GM21786 (cell line): ENCODE measurements at regions not wholly inside any gene's neighbourhood (a gene's known extent, or its start where the extent isn't known, plus 50 kb on each side); places are given as distances from the start of the nearest gene placed in this dataset.

ENCODE experiments used
- ATAC-seq: cut with Tn5 transposase; IDR thresholded peaks from one replicate; pipeline ENCODE4 v1.9.1; 2021; ENCODE audit not compliant: unreplicated experiment

DNA sequence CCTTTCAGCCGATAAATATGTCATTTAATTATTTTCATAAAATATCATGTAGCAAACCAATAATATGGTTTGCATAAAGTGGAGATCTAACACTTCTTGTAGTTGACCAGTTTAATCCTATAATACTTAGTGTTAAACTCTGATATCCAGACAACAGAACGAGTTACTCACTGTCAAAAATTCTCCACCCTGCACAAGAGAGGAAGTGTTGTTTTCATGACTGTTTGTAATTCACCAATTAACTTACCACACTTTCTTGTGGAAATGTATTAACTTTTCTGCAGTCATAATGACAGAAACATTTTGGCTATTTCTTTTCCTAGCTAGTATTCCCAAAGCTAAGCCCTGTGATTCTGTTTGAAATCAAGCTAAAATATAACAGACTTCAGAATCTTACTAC is 555.3 kb upstream of the FTMT start:
- ATAC-seq, result no peak

GRCh38 chr5:121299153-121299552 is 552.5 kb upstream of the FTMT start:
- no peak for ATAC-seq

GRCh38 chr5:121304838-121305237 is 546.8 kb upstream of the FTMT start:
- no peak for ATAC-seq

- ATAC-seq, result no peak
These were observed 537.8 kb upstream of the FTMT start for GRCh38 chr5:121313886-121314285.

- no peak for ATAC-seq
These were observed 535.9 kb upstream of the FTMT start for GRCh38 chr5:121315786-121316185.

GRCh38 chr5:121319292-121319691 is 532.4 kb upstream of the FTMT start:
- no peak for ATAC-seq

DNA sequence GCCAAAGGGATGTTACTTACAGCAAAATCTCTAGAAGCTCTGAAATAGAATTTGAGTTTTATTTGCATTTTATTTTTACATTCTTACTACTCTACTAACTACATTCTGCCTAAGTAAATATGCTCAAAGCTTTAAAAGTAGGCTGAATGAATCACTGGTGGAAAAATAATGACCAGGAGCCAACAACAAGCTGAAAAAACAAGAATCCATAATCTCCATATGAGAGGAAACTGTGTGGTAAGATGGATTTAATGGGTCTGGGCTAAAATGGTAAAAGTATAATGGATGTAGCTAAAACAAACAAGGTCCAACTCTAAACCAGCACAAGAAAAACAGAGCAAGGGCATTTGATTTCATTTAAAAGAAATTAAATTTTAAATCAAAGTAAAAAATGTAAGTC is 525.8 kb upstream of the FTMT start:
- ATAC-seq, result no peak

DNA sequence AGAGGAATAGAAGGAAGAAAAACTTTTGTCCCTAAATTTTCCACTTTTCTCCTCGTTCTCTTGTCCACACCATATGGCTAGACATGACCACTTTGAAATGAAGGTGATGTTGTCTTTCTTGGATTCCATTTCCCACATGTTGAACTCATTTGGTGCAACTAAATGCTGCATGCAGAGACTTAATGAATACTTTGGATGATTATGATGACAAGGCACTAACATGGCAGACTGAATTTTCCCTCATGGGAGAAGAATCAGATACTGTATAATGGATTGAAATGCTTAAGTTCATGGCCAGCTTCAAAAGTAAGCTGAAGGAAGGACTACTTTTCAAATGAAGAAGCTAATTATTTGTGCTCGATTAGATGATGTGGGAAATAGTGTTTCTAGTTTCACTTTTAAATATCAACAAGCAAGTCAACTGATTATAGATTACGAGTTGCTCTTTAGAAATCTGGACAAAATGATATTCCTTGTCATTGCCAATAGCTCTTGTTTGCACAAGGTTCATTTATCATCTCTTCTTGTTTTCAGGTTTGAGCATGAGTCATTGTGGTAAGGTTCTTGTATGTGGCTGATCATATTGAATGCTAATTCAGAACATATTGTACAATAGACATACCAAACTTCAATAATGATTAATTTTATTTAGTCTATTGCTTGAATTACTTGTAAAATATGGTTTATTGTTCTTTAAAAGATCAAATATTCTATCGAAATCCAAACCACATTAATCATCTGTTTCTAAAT is 501.3 kb upstream of the FTMT start:
- no peak for ATAC-seq

- ATAC-seq, result no peak
These were observed 485.2 kb upstream of the FTMT start for GRCh38 chr5:121366515-121366914.

- ATAC-seq, result no peak
These were observed 478.3 kb upstream of the FTMT start for GRCh38 chr5:121373371-121373770.

GRCh38 chr5:121377461-121377860 is 474.2 kb upstream of the FTMT start:
- no peak for ATAC-seq

GRCh38 chr5:121378046-121378445 is 473.6 kb upstream of the FTMT start:
- ATAC-seq, result no peak

GRCh38 chr5:121378559-121379359 is 472.9 kb upstream of the FTMT start:
- no peak for ATAC-seq

DNA sequence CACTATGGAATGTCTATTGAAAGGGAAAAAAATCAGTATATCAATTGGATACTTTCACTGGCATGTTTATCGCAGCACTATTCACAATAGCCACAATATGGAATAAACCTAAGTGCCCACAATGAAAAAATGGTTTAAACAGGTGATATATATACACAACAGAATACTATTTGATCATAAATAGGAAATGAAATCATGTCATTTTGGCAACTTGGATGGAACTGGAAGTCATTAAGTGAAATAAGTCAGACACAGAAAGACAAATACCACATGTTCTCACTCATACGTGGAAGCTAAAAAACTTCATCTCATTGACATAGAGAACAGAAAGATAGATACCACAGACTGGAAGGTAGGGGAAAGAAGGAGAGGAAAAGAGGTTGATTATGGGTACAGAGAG is 471.6 kb upstream of the FTMT start:
- no peak for ATAC-seq

- no peak for ATAC-seq
These were observed 467.3 kb upstream of the FTMT start for GRCh38 chr5:121384359-121384758.

- ATAC-seq, result no peak
These were observed 465.3 kb upstream of the FTMT start for GRCh38 chr5:121386334-121386733.

DNA sequence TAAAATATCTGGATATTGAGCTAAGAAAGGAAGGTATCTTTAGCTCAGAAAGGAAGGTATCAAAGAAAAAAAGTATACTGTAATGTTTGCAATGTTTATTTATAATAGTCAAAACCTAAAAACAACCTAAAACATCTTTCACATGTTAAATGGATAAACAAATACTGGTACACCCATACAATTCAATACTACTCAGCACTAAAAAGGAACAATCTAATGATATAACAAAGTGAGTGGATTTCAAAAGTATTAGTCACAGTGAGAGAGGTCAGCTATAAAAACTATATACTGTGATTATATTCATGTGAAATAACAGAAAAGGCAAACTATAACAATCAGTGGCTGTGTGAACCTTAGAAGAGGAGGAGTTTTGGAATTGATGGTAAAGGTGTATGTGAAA is 455.0 kb upstream of the FTMT start:
- ATAC-seq, result no peak

- peak; percentile 79 for ATAC-seq
These were observed 451.8 kb upstream of the FTMT start for GRCh38 chr5:121399879-121400278.

GRCh38 chr5:121408778-121409177 is 442.9 kb upstream of the FTMT start:
- no peak for ATAC-seq

- no peak for ATAC-seq
These were observed 436.4 kb upstream of the FTMT start for GRCh38 chr5:121415270-121415669.

- ATAC-seq, result no peak
These were observed 430.0 kb upstream of the FTMT start for GRCh38 chr5:121421646-121422045.

DNA sequence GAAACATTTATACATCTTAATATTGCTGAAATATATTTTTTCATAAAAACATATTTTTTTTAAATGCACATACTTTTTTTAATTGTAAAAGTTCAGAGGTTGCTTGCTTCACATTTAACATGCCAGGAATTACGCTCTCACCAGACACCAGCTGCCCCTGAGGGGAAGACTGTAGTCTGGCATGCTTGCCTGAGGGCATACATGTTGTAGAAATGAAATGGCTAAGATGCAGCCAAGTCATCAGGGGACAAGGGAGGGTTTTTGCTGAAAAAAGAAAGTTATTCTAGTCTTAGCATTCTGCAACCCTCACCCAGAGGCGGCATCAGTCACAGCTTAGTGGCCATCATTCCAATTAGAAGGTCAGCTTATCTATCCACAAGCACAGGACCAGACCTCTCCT is 426.7 kb upstream of the FTMT start:
- no peak for ATAC-seq
